OCI-LY7 (cell line): ENCODE measurements at regions not wholly inside any gene's neighbourhood (a gene's known extent, or its start where the extent isn't known, plus 50 kb on each side); places are given as distances from the start of the nearest gene placed in this dataset.

Experiments used
- BruUV-seq: library from RNA; stranded (reverse); fragments of 400-500 nt; replicated peaks from 2 replicates; lab custom pipeline; 2021; lab: Mats Ljungman, UMichigan
- CTCF ChIA-PET: fragments of 300-600 bp; sonication (Branson Sonifier 250); formaldehyde crosslinking; loops from one replicate; lab custom pipeline; 2022; ENCODE audit warnings: antibody characterized with exemption; ENCODE audit not compliant: unreplicated experiment; lab: Charles Lee
- POLR2A ChIA-PET: fragments of 300-600 bp; sonication (Branson Sonifier 250); formaldehyde crosslinking; loops from one replicate; lab custom pipeline; 2022; ENCODE audit warnings: antibody characterized with exemption; lab: Charles Lee
- DNase-seq: peaks from one replicate; pipeline ENCODE4 v3.0.0-alpha.2; 2015; ENCODE audit warnings: low spot score
- H2AFZ ChIP-seq: fragments of 200-600 bp; sonication (generic), shearing (Covaris generic); 2 replicates; pipeline ENCODE4 v1.6.1; 2014; ENCODE audit warnings: mild to moderate bottlenecking, antibody characterized with exemption, low read length, moderate library complexity
- H3K27ac ChIP-seq: fragments of 200-600 bp; sonication (generic); 2 replicates; pipeline ENCODE4 v1.5.1; 2014; ENCODE audit warnings: mixed run types, low read depth, mild to moderate bottlenecking, moderate library complexity, low read length, inconsistent platforms; ENCODE audit not compliant: poor library complexity, severe bottlenecking
- H3K36me3 ChIP-seq: fragments of 200-600 bp; sonication (generic); 2 replicates; pipeline ENCODE4 v1.6.1; 2014; ENCODE audit warnings: mild to moderate bottlenecking, antibody characterized with exemption, low read length, moderate library complexity, mixed read lengths; ENCODE audit not compliant: insufficient read depth
- H3K4me1 ChIP-seq: fragments of 200-600 bp; sonication (generic); 2 replicates; pipeline ENCODE4 v1.5.1; 2014; ENCODE audit warnings: mild to moderate bottlenecking, low read length; ENCODE audit not compliant: insufficient read depth, poor library complexity, severe bottlenecking
- H3K4me2 ChIP-seq: fragments of 200-600 bp; sonication (generic); 2 replicates; pipeline ENCODE4 v1.6.1; 2014; ENCODE audit warnings: mild to moderate bottlenecking, low read length
- H3K4me3 ChIP-seq: fragments of 200-600 bp; sonication (generic); 2 replicates; pipeline ENCODE4 v1.5.1; 2014; ENCODE audit warnings: mild to moderate bottlenecking, low read depth, low read length; ENCODE audit not compliant: poor library complexity, severe bottlenecking
- H3K79me2 ChIP-seq: fragments of 200-600 bp; sonication (generic); 2 replicates; pipeline ENCODE4 v1.6.1; 2016; ENCODE audit warnings: low read depth, mild to moderate bottlenecking, low read length, moderate library complexity, mixed read lengths; ENCODE audit not compliant: insufficient read depth
- H3K9me2 ChIP-seq: fragments of 200-600 bp; sonication (generic); 2 replicates; pipeline ENCODE4 v1.6.1; 2016; ENCODE audit warnings: mild to moderate bottlenecking, low read length, mixed read lengths; ENCODE audit not compliant: insufficient read depth
- H3K9me3 ChIP-seq: fragments of 200-600 bp; sonication (generic); 2 replicates; pipeline ENCODE4 v1.6.1; 2014; ENCODE audit warnings: mild to moderate bottlenecking, mixed run types, low read length, mixed read lengths
- H4K20me1 ChIP-seq: fragments of 200-600 bp; sonication (generic); 2 replicates; pipeline ENCODE4 v1.6.1; 2014; ENCODE audit warnings: mild to moderate bottlenecking, antibody characterized with exemption, low read length, moderate library complexity, mixed read lengths; ENCODE audit not compliant: insufficient read depth
- EZH2phosphoT487 ChIP-seq: fragments of 200-600 bp; sonication (generic); IDR thresholded peaks from 2 replicates; pipeline ENCODE4 v1.6.1; 2018; ENCODE audit warnings: low read depth, borderline replicate concordance, mild to moderate bottlenecking, mixed run types, antibody characterized with exemption, low read length, moderate library complexity, mixed read lengths
- intact Hi-C: fragments of 100-400 bp; cut with micrococcal nuclease; formaldehyde crosslinking; loops from one replicate; pipeline ENCODE4 v1.10.0; 2022; ENCODE audit not compliant: unreplicated experiment
- TF ChIP-seq, protein P1 (sequence below): fragments of 200-600 bp; sonication (generic); conservative IDR thresholded peaks from 2 replicates; pipeline ENCODE4 v1.5.1; 2014; ENCODE audit warnings: mild to moderate bottlenecking, antibody characterized with exemption, low read length, moderate library complexity, mixed read lengths

DNA sequence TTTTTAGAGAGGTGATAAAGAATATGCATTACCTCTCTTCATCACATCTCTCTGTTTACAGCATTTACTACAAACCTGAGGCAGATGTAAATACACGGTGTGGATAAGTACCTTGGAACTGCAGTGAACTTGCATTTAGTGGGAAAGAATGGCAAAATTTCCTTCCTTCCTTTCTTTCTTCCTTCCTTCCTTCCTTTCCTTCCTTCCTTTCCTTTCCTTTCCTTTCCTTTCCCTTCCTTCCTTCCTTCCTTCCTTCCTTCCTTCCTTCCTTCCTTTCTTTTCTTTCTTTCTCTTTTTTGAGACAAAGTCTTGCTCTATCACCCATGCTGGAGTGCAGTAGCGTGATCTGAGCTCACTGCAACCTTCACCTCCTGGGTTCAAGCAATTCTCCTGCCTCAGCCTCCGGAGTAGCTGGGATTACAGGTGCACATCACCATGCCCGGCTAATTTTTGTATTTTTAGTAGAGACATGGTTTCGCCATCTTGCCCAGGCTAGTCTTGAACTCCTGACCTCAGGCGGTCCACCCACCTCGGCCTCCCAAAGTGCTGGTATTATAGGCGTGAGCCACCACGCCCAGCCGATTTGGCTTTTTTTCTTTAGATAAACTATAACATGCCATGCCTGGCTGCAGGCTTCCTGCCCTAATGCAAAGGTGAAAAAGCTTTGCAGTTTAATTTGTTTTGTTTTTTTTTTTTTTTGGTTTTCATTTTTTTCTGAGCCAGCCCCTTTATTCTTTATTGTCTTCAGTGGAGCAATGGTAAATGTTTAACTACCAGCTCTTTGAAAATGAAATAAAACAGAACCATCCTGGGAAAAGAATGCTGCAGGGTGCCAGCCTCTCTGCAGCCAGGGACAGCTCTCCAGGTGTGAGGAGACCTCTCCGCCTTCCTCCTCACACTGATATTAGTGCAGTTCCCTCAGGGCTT lies 64.2 kb upstream of the NEDD9 start:
- intact Hi-C loops = no loop called here
- no peaks in the 10 kb centered on the region for H3K9me3 ChIP-seq
- no peaks in the 10 kb centered on the region for H3K36me3 ChIP-seq
- no TSS peak for BruUV-seq
- no peak for TF ChIP-seq EZH2phosphoT487
- TF ChIP-seq, protein P1, sequence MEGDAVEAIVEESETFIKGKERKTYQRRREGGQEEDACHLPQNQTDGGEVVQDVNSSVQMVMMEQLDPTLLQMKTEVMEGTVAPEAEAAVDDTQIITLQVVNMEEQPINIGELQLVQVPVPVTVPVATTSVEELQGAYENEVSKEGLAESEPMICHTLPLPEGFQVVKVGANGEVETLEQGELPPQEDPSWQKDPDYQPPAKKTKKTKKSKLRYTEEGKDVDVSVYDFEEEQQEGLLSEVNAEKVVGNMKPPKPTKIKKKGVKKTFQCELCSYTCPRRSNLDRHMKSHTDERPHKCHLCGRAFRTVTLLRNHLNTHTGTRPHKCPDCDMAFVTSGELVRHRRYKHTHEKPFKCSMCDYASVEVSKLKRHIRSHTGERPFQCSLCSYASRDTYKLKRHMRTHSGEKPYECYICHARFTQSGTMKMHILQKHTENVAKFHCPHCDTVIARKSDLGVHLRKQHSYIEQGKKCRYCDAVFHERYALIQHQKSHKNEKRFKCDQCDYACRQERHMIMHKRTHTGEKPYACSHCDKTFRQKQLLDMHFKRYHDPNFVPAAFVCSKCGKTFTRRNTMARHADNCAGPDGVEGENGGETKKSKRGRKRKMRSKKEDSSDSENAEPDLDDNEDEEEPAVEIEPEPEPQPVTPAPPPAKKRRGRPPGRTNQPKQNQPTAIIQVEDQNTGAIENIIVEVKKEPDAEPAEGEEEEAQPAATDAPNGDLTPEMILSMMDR = no peak
- no peaks in the 10 kb centered on the region for H3K4me1 ChIP-seq
- POLR2A ChIA-PET = interaction anchor here (0.6 to 0.7 kb wide), 2 partner anchors 167 to 634 kb away, joined by 4 to 5 read pairs; no protein-coding TSS in a partner anchor
- H4K20me1 ChIP-seq = no peaks in the 10 kb centered on the region
- H3K27ac ChIP-seq = no peak overlapping the region
- no peak for DNase-seq
- CTCF ChIA-PET = no interaction called here
- no peaks in the 10 kb centered on the region for H3K79me2 ChIP-seq
- no peak overlapping the region for H3K4me2 ChIP-seq
- no peaks in the 10 kb centered on the region for H3K9me2 ChIP-seq
- H3K4me3 ChIP-seq = no peak overlapping the region
- no peak overlapping the region for H2AFZ ChIP-seq

DNA sequence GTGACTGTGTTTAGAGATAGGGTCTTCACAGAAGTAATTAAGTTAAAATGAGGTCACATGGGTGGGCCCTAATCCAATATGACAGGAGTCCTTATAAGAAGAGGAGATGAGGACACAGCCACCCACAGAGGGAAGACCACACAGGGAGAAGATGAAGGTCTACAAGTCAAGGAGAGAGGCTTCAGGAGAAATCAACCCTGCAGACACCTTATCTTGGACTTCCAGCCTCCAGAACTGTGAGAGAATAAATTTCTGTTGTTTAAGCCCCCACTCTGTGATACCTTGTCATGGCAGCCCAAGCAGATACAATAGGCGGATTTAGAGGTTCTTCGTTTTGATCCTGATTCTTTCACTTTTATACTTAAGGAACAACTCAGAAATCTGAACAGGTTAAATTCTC lies 63.5 kb upstream of the NEDD9 start:
- Histone ChIP-seq H3K4me3 (no peak overlapping the region), H2AFZ (no peak overlapping the region), H3K27ac (no peak overlapping the region), H4K20me1 (no peaks in the 10 kb centered on the region), H3K36me3 (no peaks in the 10 kb centered on the region), H3K9me2 (no peaks in the 10 kb centered on the region), H3K4me2 (no peak overlapping the region), H3K4me1 (no peaks in the 10 kb centered on the region), H3K9me3 (no peaks in the 10 kb centered on the region), H3K79me2 (no peaks in the 10 kb centered on the region)
- no TSS peak for BruUV-seq
- DNase-seq = no peak
- TF ChIP-seq, protein P1 = no peak
- no peak for TF ChIP-seq EZH2phosphoT487
- ChIA-PET POLR2A (no interaction called here), CTCF (no interaction called here)
- intact Hi-C loops = no loop called here

DNA sequence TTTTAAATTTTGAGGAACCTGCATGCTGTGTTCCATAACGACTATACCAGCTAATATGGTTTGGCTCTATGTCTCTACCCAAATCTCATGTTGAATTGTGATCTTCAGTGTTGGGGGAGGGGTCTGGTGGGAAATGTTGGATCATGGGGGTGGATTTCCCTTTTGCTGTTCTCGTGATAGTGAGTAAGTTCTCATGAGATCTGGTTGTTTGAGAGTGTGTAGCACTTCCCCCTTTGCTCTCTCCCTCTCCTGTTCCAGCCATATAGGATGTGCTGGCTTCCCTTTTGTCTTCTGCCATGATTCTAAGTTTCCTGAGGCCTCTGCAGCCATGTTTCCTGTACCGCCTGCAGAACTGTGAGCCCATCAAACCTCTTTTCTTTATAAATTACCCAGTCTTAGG lies 61.8 kb upstream of the NEDD9 start:
- CTCF ChIA-PET = no interaction called here
- no peaks in the 10 kb centered on the region for H4K20me1 ChIP-seq
- intact Hi-C loops = no loop called here
- H3K4me1 ChIP-seq = no peaks in the 10 kb centered on the region
- no peak for TF ChIP-seq EZH2phosphoT487
- H3K9me3 ChIP-seq = no peaks in the 10 kb centered on the region
- H3K4me3 ChIP-seq = no peak overlapping the region
- H3K27ac ChIP-seq = no peak overlapping the region
- H3K36me3 ChIP-seq = no peaks in the 10 kb centered on the region
- no peak overlapping the region for H3K4me2 ChIP-seq
- DNase-seq = no peak
- no TSS peak for BruUV-seq
- POLR2A ChIA-PET = no interaction called here
- H2AFZ ChIP-seq = no peak overlapping the region
- no peaks in the 10 kb centered on the region for H3K9me2 ChIP-seq
- H3K79me2 ChIP-seq = no peaks in the 10 kb centered on the region
